ENCODE measurements at regions not wholly inside any gene's neighbourhood (a gene's known extent, or its start where the extent isn't known, plus 50 kb on each side); places are given as distances from the start of the nearest gene placed in this dataset.

DNA sequence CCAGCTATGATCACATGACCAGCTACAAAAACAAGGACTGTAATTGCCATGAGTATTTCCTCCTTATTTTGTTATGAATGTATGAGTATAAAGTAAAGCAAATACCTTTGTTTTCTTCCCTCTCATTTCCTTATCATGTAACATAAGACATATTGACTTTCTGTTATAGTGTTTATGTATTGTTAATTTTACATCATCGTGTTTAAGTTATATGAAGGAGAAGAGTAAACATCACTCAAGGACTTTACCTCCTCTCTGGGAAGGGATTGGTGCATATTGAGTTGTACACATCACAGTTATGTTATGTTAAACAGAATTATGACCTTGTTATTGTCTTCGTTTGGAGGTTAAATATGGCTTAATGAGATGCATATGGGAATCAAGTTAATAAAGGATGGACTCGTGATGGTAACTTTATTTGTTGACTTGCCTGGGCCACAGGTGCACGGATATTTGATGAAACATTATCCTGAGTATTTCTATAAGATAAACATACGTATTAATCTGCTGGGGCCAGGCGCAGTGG is 57.3 kb upstream of the CNKSR3 start:
- CTCF ChIA-PET = no interaction called here
- intact Hi-C loops (cut with micrococcal nuclease) = no loop called here

GRCh38 chr6:154569156-154569862 is 58.8 kb upstream of the CNKSR3 start:
- BruUV-seq (replicated peaks) = no TSS peak
- intact Hi-C loops (cut with micrococcal nuclease) = loop anchor here (1.0 kb wide), 1 partner anchor 12 kb away; no protein-coding TSS in a partner anchor
- ChIA-PET POLR2A (no interaction called here), CTCF (interaction anchor here (0.8 to 1.4 kb wide), 6 partner anchors 15 to 620 kb away, joined by 3 read pairs; no protein-coding TSS in a partner anchor)
- Histone ChIP-seq H3K9me3 (replicated peaks; ENCODE audit: control insufficient read depth, insufficient read depth, low read length) (no peaks in the 10 kb centered on the region), H3K4me3 (replicated peaks in 1 of 3; ENCODE audit: insufficient read depth in 1 of 3, low read depth in 1 of 3, low read length in 3 of 3) (no peak overlapping the region), H2AFZ (ENCODE audit: low read depth, low read length) (no peak overlapping the region), H3K27me3 (ENCODE audit: control insufficient read depth in 2 of 2, insufficient read depth in 2 of 2, low read length in 2 of 2) (no peaks in the 10 kb centered on the region), H3K9ac (replicated peaks; ENCODE audit: extremely low read depth, insufficient read depth, low read length) (no peak overlapping the region), H3K36me3 (ENCODE audit: control insufficient read depth in 2 of 2, extremely low read depth in 1 of 2, insufficient read depth in 2 of 2, low read length in 2 of 2) (no peaks in the 10 kb centered on the region), H3K9me1 (replicated peaks; ENCODE audit: control insufficient read depth, extremely low read depth, insufficient read depth, low read length) (no peaks in the 10 kb centered on the region), H3K79me2 (ENCODE audit: control insufficient read depth, insufficient read depth, low read length) (no peaks in the 10 kb centered on the region), H3K4me1 (ENCODE audit: control insufficient read depth, extremely low read depth, insufficient read depth, low read length) (peaks cover 16% of the 10 kb centered on the region), H3K27ac (ENCODE audit: insufficient read depth, low read depth, low read length) (no peak overlapping the region), H3K4me2 (ENCODE audit: insufficient read depth, low read length) (peak overlapping the region; percentile 1), H4K20me1 (replicated peaks; ENCODE audit: control insufficient read depth, extremely low read depth, insufficient read depth, low read length) (no peaks in the 10 kb centered on the region)
- FAIRE-seq (peak; percentile 78), DNase-seq (ENCODE audit: low read depth, low spot score) (peak; percentile 62)
- TF ChIP-seq EZH2 (IDR thresholded peaks at IDR 0.05; ENCODE audit: borderline replicate concordance, low read depth, low read length, severe bottlenecking) (no peak), GATA2 (IDR thresholded peaks at IDR 0.05; ENCODE audit: insufficient read depth, insufficient read length, low read depth, low read length) (peak; percentile 90), MAX (IDR thresholded peaks at IDR 0.05; ENCODE audit: insufficient read depth, insufficient read length) (no peak), JUN (IDR thresholded peaks at IDR 0.05; ENCODE audit: borderline replicate concordance, insufficient read depth, insufficient read length, low read depth) (peak; percentile 40), POLR2AphosphoS5 (IDR thresholded peaks at IDR 0.05; ENCODE audit: insufficient read depth, low read depth, low read length) (no peak), POLR2A (IDR thresholded peaks at IDR 0.05; ENCODE audit: low read depth, low read length) (no peak), FOS (IDR thresholded peaks at IDR 0.05; ENCODE audit: borderline replicate concordance, insufficient read depth, low read length) (peak; percentile 31)
- TF ChIP-seq, protein P1, sequence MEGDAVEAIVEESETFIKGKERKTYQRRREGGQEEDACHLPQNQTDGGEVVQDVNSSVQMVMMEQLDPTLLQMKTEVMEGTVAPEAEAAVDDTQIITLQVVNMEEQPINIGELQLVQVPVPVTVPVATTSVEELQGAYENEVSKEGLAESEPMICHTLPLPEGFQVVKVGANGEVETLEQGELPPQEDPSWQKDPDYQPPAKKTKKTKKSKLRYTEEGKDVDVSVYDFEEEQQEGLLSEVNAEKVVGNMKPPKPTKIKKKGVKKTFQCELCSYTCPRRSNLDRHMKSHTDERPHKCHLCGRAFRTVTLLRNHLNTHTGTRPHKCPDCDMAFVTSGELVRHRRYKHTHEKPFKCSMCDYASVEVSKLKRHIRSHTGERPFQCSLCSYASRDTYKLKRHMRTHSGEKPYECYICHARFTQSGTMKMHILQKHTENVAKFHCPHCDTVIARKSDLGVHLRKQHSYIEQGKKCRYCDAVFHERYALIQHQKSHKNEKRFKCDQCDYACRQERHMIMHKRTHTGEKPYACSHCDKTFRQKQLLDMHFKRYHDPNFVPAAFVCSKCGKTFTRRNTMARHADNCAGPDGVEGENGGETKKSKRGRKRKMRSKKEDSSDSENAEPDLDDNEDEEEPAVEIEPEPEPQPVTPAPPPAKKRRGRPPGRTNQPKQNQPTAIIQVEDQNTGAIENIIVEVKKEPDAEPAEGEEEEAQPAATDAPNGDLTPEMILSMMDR (IDR thresholded peaks at IDR 0.05; ENCODE audit: extremely low read depth in 1 of 2, insufficient read depth in 1 of 2, low read depth in 1 of 2, low read length in 2 of 2) = no peak
- dilution Hi-C loops (cut with MboI; ENCODE audit: extremely low pct_ligation_motif_present, low sequenced_read_pairs) = no loop called here

More for the DNA sequence above, 57.3 kb upstream of the CNKSR3 start:
- Histone ChIP-seq H3K9me3 (replicated peaks; ENCODE audit: control insufficient read depth, insufficient read depth, low read length) (no peaks in the 10 kb centered on the region), H3K36me3 (ENCODE audit: control insufficient read depth in 2 of 2, extremely low read depth in 1 of 2, insufficient read depth in 2 of 2, low read length in 2 of 2) (no peaks in the 10 kb centered on the region), H2AFZ (ENCODE audit: low read depth, low read length) (no peak overlapping the region), H4K20me1 (replicated peaks; ENCODE audit: control insufficient read depth, extremely low read depth, insufficient read depth, low read length) (no peaks in the 10 kb centered on the region), H3K4me1 (ENCODE audit: control insufficient read depth, extremely low read depth, insufficient read depth, low read length) (peaks cover 16% of the 10 kb centered on the region), H3K9ac (replicated peaks; ENCODE audit: extremely low read depth, insufficient read depth, low read length) (no peak overlapping the region), H3K27ac (ENCODE audit: insufficient read depth, low read depth, low read length) (no peak overlapping the region), H3K79me2 (ENCODE audit: control insufficient read depth, insufficient read depth, low read length) (no peaks in the 10 kb centered on the region), H3K4me2 (ENCODE audit: insufficient read depth, low read length) (no peak overlapping the region), H3K27me3 (ENCODE audit: control insufficient read depth in 2 of 2, insufficient read depth in 2 of 2, low read length in 2 of 2) (no peaks in the 10 kb centered on the region), H3K4me3 (replicated peaks in 1 of 3; ENCODE audit: insufficient read depth in 1 of 3, low read depth in 1 of 3, low read length in 3 of 3) (no peak overlapping the region), H3K9me1 (replicated peaks; ENCODE audit: control insufficient read depth, extremely low read depth, insufficient read depth, low read length) (no peaks in the 10 kb centered on the region)
- TF ChIP-seq EZH2 (IDR thresholded peaks at IDR 0.05; ENCODE audit: borderline replicate concordance, low read depth, low read length, severe bottlenecking) (no peak), POLR2A (IDR thresholded peaks at IDR 0.05; ENCODE audit: low read depth, low read length) (no peak), POLR2AphosphoS5 (IDR thresholded peaks at IDR 0.05; ENCODE audit: insufficient read depth, low read depth, low read length) (no peak), MAX (IDR thresholded peaks at IDR 0.05; ENCODE audit: insufficient read depth, insufficient read length) (no peak), GATA2 (IDR thresholded peaks at IDR 0.05; ENCODE audit: insufficient read depth, insufficient read length, low read depth, low read length) (no peak), JUN (IDR thresholded peaks at IDR 0.05; ENCODE audit: borderline replicate concordance, insufficient read depth, insufficient read length, low read depth) (no peak)
- no peak for DNase-seq (ENCODE audit: low read depth, low spot score)
- dilution Hi-C loops (cut with MboI; ENCODE audit: extremely low pct_ligation_motif_present, low sequenced_read_pairs) = no loop called here
- FAIRE-seq = no peak
- BruUV-seq (replicated peaks) = no TSS peak
- POLR2A ChIA-PET = no interaction called here

Data from endothelial cell of umbilical vein (primary cell).